DMS79 treated with DMSO at 0.1 percent for 48 hours (cell line): ENCODE measurements at regions not wholly inside any gene's neighbourhood (a gene's known extent, or its start where the extent isn't known, plus 50 kb on each side); places are given as distances from the start of the nearest gene placed in this dataset.

Experiments used
- DNase-seq: peaks from one replicate; lab custom pipeline; 2025; lab: John Stamatoyannopoulos, UW

DNA sequence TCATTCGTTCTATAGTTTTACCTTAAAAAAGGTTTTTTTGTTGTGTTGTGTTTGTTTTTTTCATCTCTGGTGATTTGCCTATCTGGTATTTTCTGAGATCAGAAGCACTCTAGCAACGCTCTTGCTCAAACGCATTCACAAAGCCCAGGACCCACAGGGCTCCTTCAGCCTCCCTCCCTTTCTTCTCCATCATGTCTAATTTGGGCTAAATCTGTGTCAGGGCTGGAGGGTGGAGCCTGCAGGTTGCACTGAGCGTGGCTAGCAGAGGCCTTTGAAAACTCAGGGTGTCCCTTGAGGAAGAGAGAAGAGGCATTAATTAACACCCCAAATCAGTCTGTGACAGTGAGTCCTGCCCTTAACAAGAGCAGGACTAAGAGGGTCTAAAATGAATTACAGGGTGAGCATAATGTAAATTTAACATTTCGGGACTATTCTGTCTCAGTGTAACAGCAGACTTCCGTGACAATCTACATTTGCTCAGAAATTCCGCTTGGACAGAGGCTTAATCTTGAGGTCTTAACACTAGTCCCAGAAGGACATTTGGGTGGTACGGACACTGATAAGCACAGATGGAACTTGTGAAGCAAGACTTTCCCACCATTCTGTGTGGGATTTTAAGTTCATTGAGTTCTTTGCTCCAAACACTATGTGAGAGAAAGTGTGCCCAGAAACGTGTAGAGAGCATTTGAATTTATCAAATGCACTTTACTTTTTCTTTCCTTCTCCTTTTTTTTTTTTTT, 174.4 kb upstream of the APCDD1 start:
- DNase-seq, result no peak

DNA sequence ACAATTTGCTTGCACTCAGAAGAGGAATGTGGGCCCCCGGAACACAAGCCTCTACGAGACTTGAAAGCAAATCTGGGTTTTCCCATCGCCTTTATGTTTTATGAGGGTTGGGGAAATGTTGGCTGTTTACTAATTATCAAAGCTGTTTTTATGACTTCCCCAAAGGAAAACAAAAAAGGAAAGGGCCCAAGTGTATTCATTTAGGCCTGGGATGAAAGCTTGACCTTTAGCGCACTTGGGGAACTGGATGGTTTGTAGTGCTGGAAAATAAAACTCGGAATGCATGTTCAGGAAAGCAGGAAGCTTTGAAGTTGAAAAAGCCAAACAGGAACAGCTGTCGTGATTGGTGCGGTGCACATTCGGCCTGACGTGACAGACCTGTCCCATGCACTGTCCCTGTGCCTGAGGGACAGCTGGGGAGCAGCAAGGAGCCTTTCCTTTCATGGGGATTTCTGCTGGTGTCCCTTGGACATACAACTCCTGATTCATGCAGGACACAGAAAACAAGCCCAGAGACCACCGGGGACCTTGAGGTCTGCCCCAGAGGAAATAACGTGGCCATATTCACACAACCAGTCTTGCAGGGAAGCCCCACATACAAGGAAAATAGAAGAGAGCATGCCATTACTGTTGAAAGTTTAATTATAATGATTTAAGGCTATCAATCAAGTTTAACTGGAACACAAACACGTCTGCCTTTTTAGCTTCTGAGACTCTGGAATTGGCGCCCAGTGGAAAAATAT, 169.7 kb upstream of the APCDD1 start:
- DNase-seq, result no peak

DNA sequence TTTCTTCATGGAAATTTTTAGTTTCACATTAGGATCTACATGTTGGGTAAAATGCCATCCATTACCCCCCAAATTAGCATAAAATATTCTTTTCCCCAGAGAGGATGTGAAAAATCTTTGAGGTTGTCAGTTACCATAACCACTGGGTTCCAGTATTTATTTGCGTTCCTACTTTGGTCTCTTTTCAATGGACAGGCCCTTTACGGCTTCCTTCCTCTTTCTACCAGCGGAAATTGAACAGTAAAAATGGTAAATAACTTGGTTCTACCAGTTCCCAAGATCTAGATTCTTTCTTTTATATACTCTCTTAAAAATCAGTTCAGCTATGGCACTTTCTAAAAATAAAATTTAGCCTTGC, 169.2 kb upstream of the APCDD1 start:
- DNase-seq, result no peak

DNA sequence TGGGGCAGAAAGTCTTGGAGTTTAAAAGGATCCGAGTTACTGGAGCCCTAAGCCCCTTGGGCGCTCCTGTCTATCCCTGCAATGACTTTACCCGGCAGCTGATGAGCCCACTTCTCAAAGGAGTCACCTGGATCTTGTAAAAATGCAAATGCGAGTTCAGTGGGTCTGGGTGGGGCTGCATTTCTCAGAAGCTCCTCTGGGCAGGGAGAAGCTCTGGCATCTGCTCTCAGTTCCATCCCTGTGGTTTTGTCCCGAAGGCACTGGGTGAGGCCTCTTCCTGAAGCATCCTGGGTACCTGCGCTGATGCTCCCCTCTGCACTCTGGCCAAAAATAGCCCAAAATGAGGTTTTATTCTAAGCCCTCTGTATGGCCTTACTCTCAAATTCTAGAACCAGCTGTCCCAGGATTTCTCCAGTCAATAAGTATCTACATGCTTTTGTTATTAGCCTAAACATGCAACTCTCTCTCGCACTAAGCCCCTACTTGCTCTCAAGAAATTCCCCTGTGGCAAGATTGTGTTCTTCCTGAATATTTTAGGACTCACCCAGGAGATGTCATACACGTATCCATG, 167.8 kb upstream of the APCDD1 start:
- DNase-seq, result no peak

DNA sequence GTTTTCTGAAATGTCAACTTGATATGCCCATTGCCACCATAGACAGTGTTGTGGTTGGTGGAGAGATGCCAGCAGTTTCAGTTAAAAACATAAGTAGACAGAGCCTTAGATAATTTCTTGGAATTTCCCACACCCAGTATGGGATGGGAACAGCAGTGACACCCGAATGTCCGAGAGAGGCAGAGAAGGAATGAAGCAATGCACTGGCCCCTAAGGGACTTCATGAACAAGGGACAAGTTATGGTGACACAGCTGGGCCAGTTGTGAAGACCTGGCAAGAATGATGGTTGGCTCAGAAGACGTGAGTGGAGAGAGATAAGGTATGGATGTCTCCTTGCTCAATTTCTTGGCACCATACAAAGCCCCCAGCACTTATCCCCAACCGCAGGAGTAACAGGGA, 165.2 kb upstream of the APCDD1 start:
- no peak for DNase-seq

DNA sequence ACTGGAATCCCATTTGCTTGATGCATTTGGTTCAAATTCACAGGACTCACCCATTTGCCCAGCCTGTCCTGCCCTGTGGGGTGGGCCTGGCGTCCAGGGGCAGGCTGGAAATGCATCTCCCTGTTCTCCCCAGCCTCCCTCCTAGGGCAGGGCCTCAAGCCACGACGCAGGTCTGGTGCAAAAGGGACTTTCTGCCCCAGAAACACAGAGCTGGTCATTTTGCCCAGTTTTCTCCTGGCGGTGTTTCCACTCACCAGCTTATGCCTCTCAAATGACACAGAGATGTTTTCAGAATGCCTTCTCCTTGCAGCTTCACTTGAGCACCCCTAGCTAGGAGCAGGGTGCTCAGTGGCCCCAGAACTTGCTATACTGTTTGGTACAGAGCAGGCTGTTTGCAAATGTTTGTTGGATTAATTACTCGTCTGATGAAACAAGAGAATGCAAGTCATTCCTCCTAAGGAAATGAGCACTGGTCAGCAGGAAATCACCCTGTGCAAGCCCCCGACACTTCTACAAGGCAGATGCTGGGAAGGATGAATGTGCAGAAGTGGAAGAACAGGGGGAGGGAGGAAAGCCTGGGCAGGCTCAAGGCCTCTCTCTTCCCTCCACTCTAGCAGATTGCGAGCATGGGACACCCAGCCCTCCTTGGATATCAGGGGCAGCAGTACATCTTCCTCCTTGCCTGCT, 164.3 kb upstream of the APCDD1 start:
- no peak for DNase-seq

DNA sequence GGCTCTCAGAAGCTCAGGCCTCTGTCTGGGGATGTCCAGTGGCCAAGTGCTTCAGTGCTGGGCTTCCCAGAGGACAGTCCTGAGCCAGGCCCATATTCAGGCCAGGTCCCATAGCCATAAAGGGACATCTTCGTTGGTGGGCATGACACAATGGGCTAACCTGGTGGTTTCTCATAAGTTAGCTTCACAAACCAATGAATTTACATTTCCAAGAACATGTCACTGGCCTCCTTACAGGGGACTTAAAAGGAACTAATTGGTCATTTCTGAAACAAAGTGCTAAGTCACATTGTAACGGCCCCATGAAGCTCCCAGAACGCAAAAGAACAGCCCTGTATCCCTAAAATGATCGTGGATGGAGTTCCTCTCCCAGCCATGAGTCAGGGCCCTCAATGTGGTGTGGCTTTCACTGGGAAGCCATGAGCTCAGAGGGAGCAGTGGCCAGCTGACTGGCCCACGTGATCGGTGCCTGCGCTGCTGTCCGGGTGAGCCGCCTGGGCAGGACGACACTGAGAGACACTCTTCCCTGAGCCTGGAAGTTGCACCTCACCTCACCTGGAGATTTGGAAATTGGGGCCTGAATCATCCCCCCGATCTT, 163.7 kb upstream of the APCDD1 start:
- no peak for DNase-seq

DNA sequence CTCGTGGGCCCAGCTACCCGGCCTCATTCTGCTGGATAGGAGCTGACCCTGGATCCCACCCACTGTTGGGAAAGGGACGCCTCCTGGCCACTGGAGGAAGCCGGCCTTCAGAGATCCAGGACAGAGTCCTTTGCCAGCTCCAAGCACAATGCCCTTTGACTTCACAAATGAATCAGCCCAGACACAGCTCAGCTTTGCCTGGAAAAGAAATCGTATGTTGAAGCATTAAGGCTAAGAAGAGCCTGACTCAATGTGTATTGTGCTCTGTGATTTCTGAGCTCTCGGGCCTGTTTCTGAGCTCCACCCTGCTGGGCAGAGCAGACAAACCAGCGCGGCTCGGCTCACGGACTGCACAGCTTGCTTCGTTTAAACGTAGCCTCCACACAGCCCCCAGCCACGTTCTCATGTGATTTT, 162.9 kb upstream of the APCDD1 start:
- DNase-seq, result no peak

DNA sequence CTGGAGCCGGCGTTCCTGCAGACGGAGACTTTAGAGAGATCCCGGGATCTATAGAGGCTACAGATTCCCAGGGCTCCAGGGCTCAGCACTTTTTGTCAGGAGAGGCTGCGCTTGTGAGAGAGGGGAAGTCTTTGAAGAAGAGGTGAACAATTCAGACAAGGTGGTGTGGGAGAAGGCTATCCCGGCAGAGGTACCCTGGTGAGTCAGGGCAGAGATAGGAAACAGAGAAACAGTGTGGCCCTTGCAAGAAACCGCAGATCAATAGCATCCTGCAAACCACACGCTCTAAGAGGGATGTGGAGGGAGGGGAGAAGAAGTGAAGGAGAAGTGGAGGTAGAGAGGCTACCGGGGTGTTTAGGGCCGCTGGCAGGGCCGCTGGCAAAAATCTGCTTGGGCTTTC, 160.5 kb upstream of the APCDD1 start:
- no peak for DNase-seq

DNA sequence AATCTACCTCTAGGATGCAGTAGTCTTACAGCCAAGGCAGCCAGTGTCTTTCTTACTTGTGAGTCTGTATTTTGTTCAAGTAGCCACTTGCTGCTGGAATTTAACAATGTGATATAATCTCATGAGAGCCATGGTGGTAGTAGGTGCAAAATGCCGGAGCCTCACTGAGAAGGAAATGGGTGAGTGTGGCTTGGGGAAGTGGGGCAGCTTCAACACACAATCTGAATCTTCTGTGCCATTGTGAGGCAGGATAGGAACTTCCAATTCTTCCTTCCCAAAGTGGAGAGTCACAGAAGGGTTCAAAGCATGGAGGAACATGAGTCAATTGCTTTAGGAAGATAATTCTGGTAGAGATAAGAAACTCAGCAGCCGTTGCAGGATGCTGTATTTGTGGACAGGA, 158.7 kb upstream of the APCDD1 start:
- DNase-seq, result no peak

DNA sequence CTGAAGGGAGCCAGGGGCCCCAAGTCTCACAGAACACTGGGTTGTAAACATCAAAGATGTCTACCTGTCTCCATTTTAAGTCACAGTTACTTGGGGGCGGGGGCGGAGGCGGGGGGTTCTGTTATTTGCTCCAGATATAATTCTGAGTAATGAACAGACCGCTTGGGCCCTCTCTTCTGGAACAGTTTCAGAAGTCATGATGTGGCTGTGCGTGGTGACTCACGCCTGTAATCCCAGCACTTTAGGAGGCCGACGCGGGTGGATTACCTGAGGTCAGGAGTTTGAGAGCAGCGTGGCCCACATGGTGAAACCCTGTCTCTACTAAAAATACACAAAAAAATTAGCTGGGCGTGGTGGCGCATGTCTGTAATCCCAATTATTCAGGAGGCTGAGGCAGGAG, 157.9 kb upstream of the APCDD1 start:
- DNase-seq, result no peak

DNA sequence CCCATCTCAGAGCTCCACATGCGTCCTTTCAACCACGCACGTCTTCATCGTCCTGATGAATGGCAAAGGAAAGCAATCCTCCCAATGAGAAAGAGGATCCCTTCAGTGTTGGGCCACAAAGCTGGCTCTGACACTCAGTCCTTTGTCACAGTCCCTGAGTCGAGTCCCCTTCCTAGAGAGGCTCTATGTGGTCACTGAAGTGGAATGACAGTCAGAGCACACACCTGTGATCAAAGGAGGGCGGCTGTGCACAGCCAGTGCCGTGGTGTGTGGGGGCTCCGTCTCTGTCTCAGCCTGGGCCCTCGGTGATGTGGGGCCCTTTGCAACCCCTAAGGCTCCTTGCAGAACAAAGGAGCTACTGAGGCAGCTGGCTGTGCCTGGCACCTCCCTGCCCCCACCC, 157.3 kb upstream of the APCDD1 start:
- DNase-seq, result no peak

DNA sequence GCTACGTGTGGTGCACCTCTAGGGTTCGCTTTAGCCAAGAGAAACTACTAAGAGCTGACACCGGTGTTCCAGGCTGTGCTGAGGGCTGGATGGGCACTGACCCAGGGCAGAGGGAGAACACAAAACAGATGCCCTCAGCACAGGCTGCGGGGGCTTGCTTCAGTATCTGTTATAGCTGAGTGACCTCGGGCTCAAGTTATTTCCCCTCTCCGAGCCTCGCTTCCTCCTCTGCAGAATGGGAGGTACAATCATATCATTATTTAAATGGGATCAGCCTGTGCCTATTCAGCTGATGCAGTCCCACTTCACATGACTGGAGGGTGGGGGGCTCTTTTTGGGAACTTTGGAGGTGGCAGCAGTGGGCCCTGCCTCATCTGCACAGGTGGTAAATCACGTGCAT, 156.1 kb upstream of the APCDD1 start:
- DNase-seq, result no peak

DNA sequence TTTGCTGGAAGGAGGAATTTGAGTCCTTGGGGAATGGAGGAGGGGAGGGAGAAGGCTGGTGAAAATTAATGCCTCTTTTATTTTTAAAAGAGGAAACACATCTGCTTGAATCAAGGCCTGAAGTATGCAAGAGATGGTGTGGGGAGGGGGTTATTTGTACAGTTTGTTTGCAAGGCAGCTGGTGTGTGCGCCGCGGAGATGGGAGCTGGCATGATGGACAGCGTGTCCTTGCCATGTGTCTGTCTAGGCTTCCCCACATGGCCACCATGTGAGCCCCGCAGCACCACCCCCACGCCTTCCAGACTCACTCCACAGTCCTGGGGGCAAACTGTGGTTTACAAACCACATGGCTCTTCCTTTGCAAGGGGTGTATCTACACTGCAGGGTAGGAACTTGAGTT, 154.8 kb upstream of the APCDD1 start:
- no peak for DNase-seq

DNA sequence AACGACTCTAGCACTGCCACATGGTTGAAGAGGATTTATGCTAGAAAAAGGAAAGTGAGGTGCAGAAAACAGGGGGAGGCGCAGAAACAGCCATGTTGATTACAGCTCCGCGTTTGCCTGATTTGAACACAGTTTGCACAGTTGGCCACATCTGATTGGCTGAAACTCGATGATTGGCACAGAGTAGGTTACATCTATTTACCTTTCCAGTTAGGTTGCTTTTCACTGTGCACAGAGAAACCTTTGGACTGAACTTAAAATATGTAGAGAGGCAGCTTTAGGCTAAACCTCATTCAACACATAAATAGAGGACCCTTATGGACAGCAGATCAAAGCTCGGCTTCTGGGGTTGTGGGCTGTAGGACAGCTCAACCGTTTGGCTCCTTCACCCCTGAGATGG, 153.7 kb upstream of the APCDD1 start:
- no peak for DNase-seq

DNA sequence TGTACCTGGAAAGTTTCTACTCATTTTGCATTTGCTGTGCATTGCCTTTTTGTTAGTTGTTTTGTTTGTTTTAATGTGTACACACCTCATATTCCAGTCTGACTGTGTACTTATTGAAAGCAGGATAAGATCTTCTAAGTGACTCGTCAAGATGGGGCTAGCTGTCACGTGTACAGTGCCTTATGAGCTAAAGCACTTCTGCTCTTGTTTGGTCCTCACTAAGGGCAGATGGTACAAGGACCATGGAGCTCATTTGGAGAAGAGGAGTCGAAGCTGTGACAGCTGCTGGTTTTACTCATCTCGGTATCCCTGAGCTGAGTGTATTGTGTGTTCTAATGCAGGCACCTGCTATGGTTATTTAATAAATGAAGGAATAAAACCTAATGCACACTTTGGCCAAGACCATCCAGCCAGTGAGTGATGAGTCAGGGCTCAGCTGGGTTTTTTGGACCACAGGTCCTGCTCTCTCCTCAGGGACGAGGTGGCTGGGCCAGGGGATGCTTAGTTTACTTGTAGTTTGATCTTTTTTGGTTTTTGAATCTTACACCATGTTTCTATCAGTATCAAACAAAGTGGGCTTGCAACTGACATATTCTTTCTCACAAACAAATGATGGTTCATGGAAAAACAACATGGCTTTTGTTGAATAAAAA, 152.5 kb upstream of the APCDD1 start:
- DNase-seq, result no peak

DNA sequence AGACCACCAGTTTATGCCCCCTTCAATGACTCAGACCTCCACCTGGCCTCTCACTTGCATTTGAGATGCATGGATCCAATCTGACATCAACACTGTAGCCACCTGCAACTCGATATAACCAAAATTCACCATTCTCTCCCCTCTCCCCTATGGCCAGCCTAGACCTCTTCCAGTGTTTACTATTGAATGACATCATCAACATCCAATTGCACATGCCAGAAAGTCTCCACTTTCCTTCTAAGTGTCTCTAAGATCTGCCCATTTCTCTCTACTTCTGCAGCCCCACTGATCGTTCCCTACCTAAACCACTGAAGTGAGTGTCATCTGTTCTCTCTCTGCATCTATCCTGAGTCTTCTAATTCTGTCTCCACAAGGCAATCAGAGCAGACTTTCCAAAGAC, 151.3 kb upstream of the APCDD1 start:
- DNase-seq, result no peak

DNA sequence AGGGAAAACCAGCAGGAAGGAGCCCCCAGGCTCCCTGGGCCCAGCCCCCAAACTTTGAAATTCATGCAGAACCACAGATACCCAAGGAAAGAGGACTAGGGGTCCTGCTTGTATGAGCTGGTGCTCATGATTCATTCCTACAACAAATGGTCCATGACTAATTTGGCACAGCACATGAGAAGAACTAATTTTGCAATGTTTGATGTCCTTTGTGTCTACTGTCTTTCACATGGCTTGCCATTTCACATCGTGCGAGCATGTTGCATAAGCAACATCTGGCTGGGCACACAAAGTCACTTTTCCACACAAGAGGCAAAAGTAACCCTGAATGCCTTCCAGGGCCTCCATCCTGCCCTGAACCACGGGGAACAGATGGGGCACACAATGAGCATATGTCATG, 149.6 kb upstream of the APCDD1 start:
- no peak for DNase-seq

DNA sequence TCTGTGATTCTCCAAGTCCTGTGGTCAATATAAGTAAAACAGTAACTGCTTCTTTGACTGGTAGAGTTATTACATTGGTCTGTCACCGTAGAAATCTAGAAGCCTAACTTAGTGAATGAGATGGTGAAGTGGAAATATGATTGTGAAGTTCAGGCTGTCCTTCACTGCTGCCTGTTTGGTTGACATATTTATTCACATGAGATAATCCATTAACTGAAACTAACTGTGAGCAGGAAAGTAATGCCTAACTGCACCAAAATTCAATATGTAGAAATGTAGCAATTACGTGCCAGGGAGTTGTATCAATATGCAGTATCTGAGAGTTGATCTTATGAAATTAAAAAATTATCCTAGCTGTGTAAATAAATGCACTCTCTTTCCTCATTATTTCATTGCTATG, 147.7 kb upstream of the APCDD1 start:
- no peak for DNase-seq

DNA sequence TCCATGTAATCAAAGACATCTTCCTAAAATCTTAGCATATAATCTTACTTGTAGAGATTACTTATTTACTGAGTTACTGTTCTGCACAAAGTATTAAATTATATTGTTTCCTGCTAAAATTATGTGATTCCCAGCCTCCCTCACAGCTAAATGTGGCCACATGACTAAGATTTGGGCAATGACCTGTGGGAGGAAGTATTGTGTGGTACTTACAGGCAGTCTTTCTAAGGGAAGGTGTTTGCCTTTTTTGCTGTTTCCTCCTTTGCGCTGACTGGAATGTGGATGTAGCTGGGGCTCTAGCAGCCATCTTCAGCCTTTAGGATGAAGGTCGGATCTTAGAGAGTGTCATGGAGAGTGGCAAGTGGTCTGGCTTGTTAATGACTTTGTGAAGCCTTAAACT, 146.3 kb upstream of the APCDD1 start:
- no peak for DNase-seq

DNA sequence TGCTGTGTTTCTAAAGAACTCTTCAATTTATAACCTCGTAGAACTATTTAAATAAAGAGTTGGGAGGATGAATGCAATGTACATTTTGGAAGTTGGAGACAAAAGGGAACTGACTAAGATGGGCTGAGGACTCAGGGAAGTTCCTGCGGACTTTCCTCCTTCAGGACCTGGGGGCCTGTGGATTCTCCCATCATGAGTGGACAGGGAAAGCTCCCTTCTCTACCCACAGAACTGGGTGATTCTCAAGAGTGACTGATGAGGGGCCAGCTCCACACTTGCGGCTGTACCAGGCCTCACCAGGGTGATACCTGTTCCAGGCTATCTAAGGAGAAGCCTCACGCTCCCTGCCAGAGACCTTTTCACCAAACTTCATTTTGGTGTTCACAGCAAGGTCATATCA, 143.8 kb upstream of the APCDD1 start:
- no peak for DNase-seq
